Natural killer cell (primary cell): ENCODE measurements at regions not wholly inside any gene's neighbourhood (a gene's known extent, or its start where the extent isn't known, plus 50 kb on each side); places are given as distances from the start of the nearest gene placed in this dataset.
A peak's percentile ranks its signal among the peaks of the same experiment; 100 is the strongest.

Experiments
- ATAC-seq, 3 donors: fragments of 150-1000 bp in 2 of 3; fragments of 200-7000 bp in 1 of 3; cut with Tn5 transposase; 1 replicate in 1 of 3; 2 replicates in 2 of 3; pipeline ENCODE4 v1.10.0; 2021; ENCODE audit warnings: mild to moderate bottlenecking in 2 of 3, moderate library complexity in 2 of 3
- DNase-seq, 2 donors: peaks; one replicate each; pipeline versions ENCODE4 v3.0.0 to v3.0.0-alpha.2; 2013 to 2021; ENCODE audit warnings: mixed read lengths in 1 of 2
- H3K27ac ChIP-seq: one replicate; pipeline ENCODE4 v1.5.1; 2013; ENCODE audit warnings: mild to moderate bottlenecking, low read length
- H3K27me3 ChIP-seq: one replicate; pipeline ENCODE4 v1.6.1; 2013; ENCODE audit warnings: low read length; ENCODE audit not compliant: control insufficient read depth, insufficient read depth
- H3K36me3 ChIP-seq: one replicate; pipeline ENCODE4 v1.6.1; 2013; ENCODE audit warnings: low read length; ENCODE audit not compliant: control insufficient read depth, insufficient read depth
- H3K4me1 ChIP-seq: one replicate; pipeline ENCODE4 v1.6.1; 2013; ENCODE audit warnings: low read length; ENCODE audit not compliant: control insufficient read depth, insufficient read depth
- H3K4me3 ChIP-seq: one replicate; pipeline ENCODE4 v1.5.1; 2013; ENCODE audit warnings: low read length
- H3K9me3 ChIP-seq: one replicate; pipeline ENCODE4 v1.6.1; 2013; ENCODE audit warnings: low read length; ENCODE audit not compliant: control insufficient read depth, insufficient read depth
- H3K27ac Mint-ChIP-seq, 2 donors: one replicate each; pipeline ENCODE4 v1.8.0; 2022; ENCODE audit warnings: mild to moderate bottlenecking in 2 of 2, mixed read lengths in 2 of 2, moderate library complexity in 1 of 2
- H3K27me3 Mint-ChIP-seq, 2 donors: one replicate each; pipeline ENCODE4 v1.8.0; 2022; ENCODE audit warnings: low read depth in 2 of 2, mixed read lengths in 2 of 2
- H3K36me3 Mint-ChIP-seq: one replicate; pipeline ENCODE4 v1.8.0; 2022; ENCODE audit warnings: mixed read lengths
- H3K4me1 Mint-ChIP-seq, 2 donors: one replicate each; pipeline ENCODE4 v1.8.0; 2022; ENCODE audit warnings: mixed read lengths in 2 of 2
- H3K4me3 Mint-ChIP-seq: one replicate; pipeline ENCODE4 v1.8.0; 2022; ENCODE audit warnings: mild to moderate bottlenecking, moderate library complexity, mixed read lengths
- H3K9me3 Mint-ChIP-seq, 2 donors: one replicate each; pipeline ENCODE4 v1.8.0; 2022; ENCODE audit warnings: mixed read lengths in 2 of 2
- WGBS: methylation state at CpG from one replicate; pipeline ENCODE4 v1.1.7; 2013; ENCODE audit warnings: missing lambda C conversion rate; ENCODE audit not compliant: insufficient coverage; 5-methylcytosine and 5-hydroxymethylcytosine counted together
- intact Hi-C: fragments of 100-400 bp; cut with micrococcal nuclease; formaldehyde crosslinking; loops from one replicate; pipeline ENCODE4 v1.14.2; 2022
- TF ChIP-seq, protein P1 (sequence below): fragments of 200-600 bp; IDR thresholded peaks from one replicate; pipeline ENCODE4 v1.8.0; 2022; ENCODE audit warnings: antibody characterized with exemption

GRCh38 chr6:6790891-6791290, 202.4 kb downstream of the LY86 start:
- ATAC-seq (no peak), DNase-seq (no peak)
- Histone ChIP-seq H3K9me3 (no peaks in the 10 kb centered on the region), H3K4me3 (no peak overlapping the region), H3K27me3 (no peaks in the 10 kb centered on the region), H3K27ac (no peak overlapping the region), H3K4me1 (peaks cover 3% of the 10 kb centered on the region), H3K36me3 (no peaks in the 10 kb centered on the region)
- 90% methylated on average over 2 of the region's 3 CpGs for WGBS
- Mint-ChIP-seq H3K36me3 (no peaks in the 10 kb centered on the region), H3K27me3 (no peaks in the 10 kb centered on the region), H3K27ac (no peak overlapping the region), H3K4me1 (peaks cover 6 to 7% of the 10 kb centered on the region in 2 donors), H3K4me3 (no peak overlapping the region), H3K9me3 (no peaks in the 10 kb centered on the region)
- intact Hi-C loops = no loop called here
- TF ChIP-seq, protein P1, sequence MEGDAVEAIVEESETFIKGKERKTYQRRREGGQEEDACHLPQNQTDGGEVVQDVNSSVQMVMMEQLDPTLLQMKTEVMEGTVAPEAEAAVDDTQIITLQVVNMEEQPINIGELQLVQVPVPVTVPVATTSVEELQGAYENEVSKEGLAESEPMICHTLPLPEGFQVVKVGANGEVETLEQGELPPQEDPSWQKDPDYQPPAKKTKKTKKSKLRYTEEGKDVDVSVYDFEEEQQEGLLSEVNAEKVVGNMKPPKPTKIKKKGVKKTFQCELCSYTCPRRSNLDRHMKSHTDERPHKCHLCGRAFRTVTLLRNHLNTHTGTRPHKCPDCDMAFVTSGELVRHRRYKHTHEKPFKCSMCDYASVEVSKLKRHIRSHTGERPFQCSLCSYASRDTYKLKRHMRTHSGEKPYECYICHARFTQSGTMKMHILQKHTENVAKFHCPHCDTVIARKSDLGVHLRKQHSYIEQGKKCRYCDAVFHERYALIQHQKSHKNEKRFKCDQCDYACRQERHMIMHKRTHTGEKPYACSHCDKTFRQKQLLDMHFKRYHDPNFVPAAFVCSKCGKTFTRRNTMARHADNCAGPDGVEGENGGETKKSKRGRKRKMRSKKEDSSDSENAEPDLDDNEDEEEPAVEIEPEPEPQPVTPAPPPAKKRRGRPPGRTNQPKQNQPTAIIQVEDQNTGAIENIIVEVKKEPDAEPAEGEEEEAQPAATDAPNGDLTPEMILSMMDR = no peak

GRCh38 chr6:6793388-6794250, 205.1 kb downstream of the LY86 start:
- intact Hi-C loops = no loop called here
- DNase-seq (no peak), ATAC-seq (peak in 2 of 3 donors; percentile 24 to 54)
- Histone ChIP-seq H3K9me3 (no peaks in the 10 kb centered on the region), H3K4me3 (no peak overlapping the region), H3K27ac (no peak overlapping the region), H3K4me1 (peaks cover 3% of the 10 kb centered on the region), H3K36me3 (no peaks in the 10 kb centered on the region), H3K27me3 (no peaks in the 10 kb centered on the region)
- WGBS = 80% methylated on average over 6 of the region's 9 CpGs
- no peaks in the 10 kb centered on the region for H3K9me3 Mint-ChIP-seq
- no peak overlapping the region for H3K4me3 Mint-ChIP-seq
- no peak overlapping the region for H3K27ac Mint-ChIP-seq
- H3K27me3 Mint-ChIP-seq = no peaks in the 10 kb centered on the region
- H3K36me3 Mint-ChIP-seq = no peaks in the 10 kb centered on the region
- TF ChIP-seq, protein P1 = no peak
- H3K4me1 Mint-ChIP-seq = peaks cover 6 to 7% of the 10 kb centered on the region in 2 donors

DNA sequence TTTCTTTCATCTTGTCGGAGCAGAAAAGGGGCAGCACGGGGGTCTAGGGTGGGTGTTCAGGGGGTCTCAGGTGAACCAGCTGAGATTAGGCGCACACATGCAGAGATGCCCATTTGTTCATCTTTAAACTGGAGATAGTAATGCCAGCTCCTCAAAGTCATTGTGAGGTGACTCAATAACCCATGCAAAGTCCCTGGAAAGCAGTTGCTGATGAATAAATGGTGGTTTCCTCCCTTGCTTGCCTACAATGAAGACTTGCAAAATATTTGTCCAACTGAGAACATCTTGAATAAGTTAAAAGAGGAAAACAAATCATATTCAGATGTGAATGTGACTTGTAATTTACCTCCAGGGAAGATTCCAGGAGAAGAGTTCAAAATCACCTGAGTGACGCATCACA, 206.9 kb downstream of the LY86 start:
- no peak overlapping the region for H3K27ac ChIP-seq
- Mint-ChIP-seq H3K9me3 (no peaks in the 10 kb centered on the region), H3K4me1 (peaks cover 6 to 7% of the 10 kb centered on the region in 2 donors)

More for the DNA sequence above, 206.9 kb downstream of the LY86 start:
- H3K27me3 Mint-ChIP-seq = no peaks in the 10 kb centered on the region
- Histone ChIP-seq H3K9me3 (no peaks in the 10 kb centered on the region), H3K27me3 (no peaks in the 10 kb centered on the region), H3K4me3 (no peak overlapping the region), H3K36me3 (no peaks in the 10 kb centered on the region), H3K4me1 (peaks cover 9% of the 10 kb centered on the region)
- intact Hi-C loops = no loop called here
- no peak overlapping the region for H3K4me3 Mint-ChIP-seq
- DNase-seq (no peak), ATAC-seq (no peak)
- 94% methylated on average over 4 of the region's 4 CpGs for WGBS
- no peak overlapping the region for H3K27ac Mint-ChIP-seq
- H3K36me3 Mint-ChIP-seq = no peaks in the 10 kb centered on the region
- TF ChIP-seq, protein P1 = no peak
